GM19397 (cell line): ENCODE measurements at regions not wholly inside any gene's neighbourhood (a gene's known extent, or its start where the extent isn't known, plus 50 kb on each side); places are given as distances from the start of the nearest gene placed in this dataset.

Experiments used
- ATAC-seq: cut with Tn5 transposase; IDR thresholded peaks from one replicate; pipeline ENCODE4 v1.9.1; 2021; ENCODE audit warnings: mild to moderate bottlenecking, moderate library complexity; ENCODE audit not compliant: unreplicated experiment

GRCh38 chr15:31801152-31801551, 229.2 kb upstream of the CHRNA7 start:
- ATAC-seq: no peak

- ATAC-seq: no peak
Measured at GRCh38 chr15:31802761-31803160, 227.6 kb upstream of the CHRNA7 start.

GRCh38 chr15:31803388-31803884, 226.9 kb upstream of the CHRNA7 start:
- no peak for ATAC-seq

- ATAC-seq: no peak
Measured at GRCh38 chr15:31805090-31805662, 225.1 kb upstream of the CHRNA7 start.

GRCh38 chr15:31806106-31806505, 224.2 kb upstream of the CHRNA7 start:
- no peak for ATAC-seq

- no peak for ATAC-seq
Measured at GRCh38 chr15:31811641-31812040, 218.7 kb upstream of the CHRNA7 start.

- ATAC-seq: no peak
Measured at GRCh38 chr15:31814082-31814481, 216.2 kb upstream of the CHRNA7 start.

GRCh38 chr15:31815411-31816155, 214.7 kb upstream of the CHRNA7 start:
- ATAC-seq: no peak

- no peak for ATAC-seq
Measured at GRCh38 chr15:31822463-31822862, 207.9 kb upstream of the CHRNA7 start.

- ATAC-seq: no peak
Measured at GRCh38 chr15:31824024-31824423, 206.3 kb upstream of the CHRNA7 start.

- no peak for ATAC-seq
Measured at GRCh38 chr15:31828594-31828993, 201.7 kb upstream of the CHRNA7 start.

- no peak for ATAC-seq
Measured at GRCh38 chr15:31830591-31830990, 199.7 kb upstream of the CHRNA7 start.

GRCh38 chr15:31831596-31831995, 198.7 kb upstream of the CHRNA7 start:
- no peak for ATAC-seq

- ATAC-seq: no peak
Measured at GRCh38 chr15:31834654-31835053, 195.7 kb upstream of the CHRNA7 start.

GRCh38 chr15:31839388-31839787, 190.9 kb upstream of the CHRNA7 start:
- ATAC-seq: no peak

GRCh38 chr15:31840849-31841476, 189.4 kb upstream of the CHRNA7 start:
- no peak for ATAC-seq

- no peak for ATAC-seq
Measured at GRCh38 chr15:31842532-31843195, 187.7 kb upstream of the CHRNA7 start.

- no peak for ATAC-seq
Measured at GRCh38 chr15:31843426-31844055, 186.8 kb upstream of the CHRNA7 start.

- ATAC-seq: no peak
Measured at GRCh38 chr15:31845791-31846190, 184.5 kb upstream of the CHRNA7 start.

- no peak for ATAC-seq
Measured at GRCh38 chr15:31847961-31848360, 182.4 kb upstream of the CHRNA7 start.

- no peak for ATAC-seq
Measured at GRCh38 chr15:31848621-31849020, 181.7 kb upstream of the CHRNA7 start.
